H1 (cell line): ENCODE measurements at regions not wholly inside any gene's neighbourhood (a gene's known extent, or its start where the extent isn't known, plus 50 kb on each side); places are given as distances from the start of the nearest gene placed in this dataset.

Experiments used
- CHD7 ChIP-seq: fragments of 300-600 bp; sonication (generic); IDR thresholded peaks from 2 replicates; pipeline ENCODE4 v1.7.1; 2012; ENCODE audit warnings: low read length, moderate library complexity, mild to moderate bottlenecking, inconsistent platforms; ENCODE audit not compliant: insufficient replicate concordance
- CTBP2 ChIP-seq: IDR thresholded peaks from 2 replicates; pipeline ENCODE4 v1.7.0; 2011; ENCODE audit warnings: borderline replicate concordance, mild to moderate bottlenecking, moderate library complexity, mixed read lengths, low read length; ENCODE audit not compliant: insufficient read depth, insufficient read length
- HDAC2 ChIP-seq, 2 experiments: fragments of 300-600 bp in 1 of 2; sonication (generic) in 1 of 2; IDR thresholded peaks; 2 replicates each; pipeline ENCODE4 v1.6.1; 2011 to 2012; ENCODE audit warnings: low read depth in 2 of 2, low read length in 2 of 2, mild to moderate bottlenecking in 2 of 2, moderate library complexity in 2 of 2, borderline replicate concordance in 1 of 2, inconsistent platforms in 1 of 2
- RBBP5 ChIP-seq: IDR thresholded peaks from 2 replicates; pipeline ENCODE4 v1.7.1; 2012; ENCODE audit warnings: low read depth, mild to moderate bottlenecking, inconsistent platforms, low read length, moderate library complexity, borderline replicate concordance
- SIN3A ChIP-seq, 2 experiments: IDR thresholded peaks in 1 of 2; conservative IDR thresholded peaks in 1 of 2; 2 replicates each; pipeline ENCODE4 v1.6.1; 2011 to 2012; ENCODE audit warnings: low read length in 2 of 2, improper control_type of control experiment in 1 of 2, low read depth in 1 of 2, mild to moderate bottlenecking in 1 of 2
- SP4 ChIP-seq: IDR thresholded peaks from 2 replicates; pipeline ENCODE4 v1.6.1; 2012; ENCODE audit warnings: low read length, inconsistent platforms

GRCh38 chr12:13340149-13340548 lies 143.6 kb downstream of the EMP1 start (continued):
- no peak for TF ChIP-seq CHD7
- no peak for TF ChIP-seq SIN3A (conservative IDR thresholded peaks at IDR 0.05 in 1 of 2, IDR thresholded peaks at IDR 0.05 in 1 of 2; ENCODE audit: low read depth in 1 of 2, low read length in 2 of 2)
- no peak for TF ChIP-seq CTBP2
- TF ChIP-seq HDAC2 (IDR thresholded peaks at IDR 0.05; ENCODE audit: borderline replicate concordance in 1 of 2, low read depth in 2 of 2, low read length in 2 of 2), result no peak
- TF ChIP-seq SP4, result no peak
- no peak for TF ChIP-seq RBBP5
